ENCODE measurements at regions not wholly inside any gene's neighbourhood (a gene's known extent, or its start where the extent isn't known, plus 50 kb on each side); places are given as distances from the start of the nearest gene placed in this dataset.

GRCh38 chr9:30476826-30477225 lies 1907.6 kb upstream of the ACO1 start:
- ChIA-PET CTCF (no interaction called here), POLR2A (ENCODE audit: unreplicated experiment) (no interaction called here)
- H4K8ac ChIP-seq (ENCODE audit: low read depth in 2 of 2, low read length in 2 of 2): no peak overlapping the region
- dilution Hi-C loops (cut with HindIII; ENCODE audit: low sequenced_read_pairs, unreplicated experiment): no loop called here
- no peak for ATAC-seq (ENCODE audit: low read depth)
- in situ Hi-C loops (cut with MboI; ENCODE audit: low sequenced_read_pairs): no loop called here
- peaks cover 3% of the 10 kb centered on the region for H3K9me3 ChIP-seq (ENCODE audit: control insufficient read depth, insufficient read depth, low read length)
- no peak overlapping the region for H2BK5ac ChIP-seq (ENCODE audit: low read depth, low read length, poor library complexity, severe bottlenecking)
- no peak overlapping the region for H3K4ac ChIP-seq (ENCODE audit: low read depth, low read length)
- no peak overlapping the region for H3K56ac ChIP-seq (ENCODE audit: extremely low read depth, insufficient read depth, low read length)
- no peak overlapping the region for H4K5ac ChIP-seq (ENCODE audit: low read depth, low read length)
- intact Hi-C loops (cut with micrococcal nuclease): no loop called here
- H3K14ac ChIP-seq (replicated peaks; ENCODE audit: low read depth, low read length): no peak overlapping the region
- H3K4me1 ChIP-seq (ENCODE audit: control insufficient read depth, insufficient read depth, low read length): no peaks in the 10 kb centered on the region
- no peak overlapping the region for H3K4me3 ChIP-seq (ENCODE audit: insufficient read depth, low read depth, low read length)
- no peak overlapping the region for H2AK9ac ChIP-seq (replicated peaks; ENCODE audit: low read depth, low read length, poor library complexity)
- BruUV-seq (replicated peaks): no TSS peak
- no CpG with 5 or more reads among the region's 4 CpGs for WGBS, 2 experiments (ENCODE audit: extremely low coverage in 2 of 2, insufficient read length in 1 of 2)
- no peak for DNase-seq
- H3K27ac ChIP-seq (ENCODE audit: insufficient read depth, low read length): no peak overlapping the region
- no peak overlapping the region for H3K18ac ChIP-seq (ENCODE audit: low read depth, low read length)
- no peak overlapping the region for H2BK15ac ChIP-seq (ENCODE audit: low read depth, low read length)
- H3K27me3 ChIP-seq (ENCODE audit: control insufficient read depth, insufficient read depth, low read length): no peaks in the 10 kb centered on the region
- no peak overlapping the region for H2BK120ac ChIP-seq (ENCODE audit: low read depth, low read length)
- H2AK5ac ChIP-seq (ENCODE audit: low read depth, low read length): no peak overlapping the region
- no peak overlapping the region for H3K23ac ChIP-seq (ENCODE audit: low read depth, low read length)
- H3K79me1 ChIP-seq (ENCODE audit: low read depth in 1 of 2, low read length in 2 of 2): no peaks in the 10 kb centered on the region
- TF ChIP-seq MAZ (IDR thresholded peaks at IDR 0.05; ENCODE audit: borderline replicate concordance, low read depth, low read length): no peak
- no peak for TF ChIP-seq CHD1 (IDR thresholded peaks at IDR 0.05; ENCODE audit: low read depth, low read length)
- no peak for TF ChIP-seq FOS (IDR thresholded peaks at IDR 0.05; ENCODE audit: low read depth, low read length)
- no peak for TF ChIP-seq USF2 (IDR thresholded peaks at IDR 0.05; ENCODE audit: low read depth, low read length)
- no peak for TF ChIP-seq RAD21 (IDR thresholded peaks at IDR 0.05; ENCODE audit: low read length)
- TF ChIP-seq BHLHE40 (IDR thresholded peaks at IDR 0.05; ENCODE audit: low read depth, low read length): no peak
- TF ChIP-seq RCOR1 (IDR thresholded peaks at IDR 0.05; ENCODE audit: insufficient replicate concordance, low read length): no peak
- TF ChIP-seq POLR2A (IDR thresholded peaks at IDR 0.05; ENCODE audit: low read depth, low read length): no peak
- no peak for TF ChIP-seq MXI1 (IDR thresholded peaks at IDR 0.05; ENCODE audit: borderline replicate concordance, low read depth, low read length)
- TF ChIP-seq CEBPB (IDR thresholded peaks at IDR 0.05; ENCODE audit: low read depth, low read length): no peak
- TF ChIP-seq ELK1 (IDR thresholded peaks at IDR 0.05; ENCODE audit: borderline replicate concordance, low read depth, low read length): no peak
- no peak for TF ChIP-seq CTCF (conservative IDR thresholded peaks at IDR 0.05; ENCODE audit: low read depth, low read length)
- no peak for TF ChIP-seq RFX5 (IDR thresholded peaks at IDR 0.05; ENCODE audit: low read depth, low read length)
- TF ChIP-seq NFE2L2 (IDR thresholded peaks at IDR 0.05; ENCODE audit: low read depth, low read length): no peak
- TF ChIP-seq SMC3 (IDR thresholded peaks at IDR 0.05; ENCODE audit: low read depth, low read length): no peak
- no peak for TF ChIP-seq MAFK (IDR thresholded peaks at IDR 0.05; ENCODE audit: low read depth, low read length)
- H2BK20ac ChIP-seq (ENCODE audit: low read depth, low read length): no peak overlapping the region
- H3K9me1 ChIP-seq (ENCODE audit: insufficient read depth, low read length): no peaks in the 10 kb centered on the region
- no peaks in the 10 kb centered on the region for H4K20me1 ChIP-seq (ENCODE audit: insufficient read depth, low read length)
- H3K36me3 ChIP-seq (ENCODE audit: control insufficient read depth, insufficient read depth, low read length): no peaks in the 10 kb centered on the region
- no peak overlapping the region for H4K91ac ChIP-seq (ENCODE audit: insufficient read depth, low read depth, low read length)
- no peak overlapping the region for H3K9ac ChIP-seq (ENCODE audit: low read depth, low read length)
- H3K4me2 ChIP-seq (ENCODE audit: low read depth, low read length): no peak overlapping the region
- H2AFZ ChIP-seq (replicated peaks; ENCODE audit: low read length, poor library complexity): no peak overlapping the region
